GM12874 (cell line): ENCODE measurements at regions not wholly inside any gene's neighbourhood (a gene's known extent, or its start where the extent isn't known, plus 50 kb on each side); places are given as distances from the start of the nearest gene placed in this dataset.

Source experiments
- CTCF ChIP-seq: IDR thresholded peaks from 2 replicates; pipeline ENCODE4 v1.5.1; 2011; ENCODE audit warnings: low read depth, mild to moderate bottlenecking, control low read depth, low read length, moderate library complexity; ENCODE audit not compliant: insufficient read depth

GRCh38 chr5:113804943-113805342 is 291.4 kb downstream of the YTHDC2 start:
- no peak for TF ChIP-seq CTCF

- no peak for TF ChIP-seq CTCF
Observed at GRCh38 chr5:113806250-113806649, 292.8 kb downstream of the YTHDC2 start.

GRCh38 chr5:113806904-113807303 is 293.4 kb downstream of the YTHDC2 start:
- no peak for TF ChIP-seq CTCF

GRCh38 chr5:113807427-113807991 is 294.0 kb downstream of the YTHDC2 start:
- TF ChIP-seq CTCF = no peak

- no peak for TF ChIP-seq CTCF
Observed at GRCh38 chr5:113808956-113809355, 295.5 kb downstream of the YTHDC2 start.

GRCh38 chr5:113809626-113810025 is 296.1 kb downstream of the YTHDC2 start:
- no peak for TF ChIP-seq CTCF

- TF ChIP-seq CTCF = no peak
Observed at GRCh38 chr5:113813466-113813865, 300.0 kb downstream of the YTHDC2 start.

- no peak for TF ChIP-seq CTCF
Observed at GRCh38 chr5:113817683-113818082, 304.2 kb downstream of the YTHDC2 start.
